GM12874 (cell line): ENCODE measurements at regions not wholly inside any gene's neighbourhood (a gene's known extent, or its start where the extent isn't known, plus 50 kb on each side); places are given as distances from the start of the nearest gene placed in this dataset.

ENCODE experiments used
- TF ChIP-seq, protein P1 (sequence below): IDR thresholded peaks from 2 replicates; pipeline ENCODE4 v1.5.1; 2011; ENCODE audit warnings: low read depth, mild to moderate bottlenecking, control low read depth, low read length, moderate library complexity; ENCODE audit not compliant: insufficient read depth

DNA sequence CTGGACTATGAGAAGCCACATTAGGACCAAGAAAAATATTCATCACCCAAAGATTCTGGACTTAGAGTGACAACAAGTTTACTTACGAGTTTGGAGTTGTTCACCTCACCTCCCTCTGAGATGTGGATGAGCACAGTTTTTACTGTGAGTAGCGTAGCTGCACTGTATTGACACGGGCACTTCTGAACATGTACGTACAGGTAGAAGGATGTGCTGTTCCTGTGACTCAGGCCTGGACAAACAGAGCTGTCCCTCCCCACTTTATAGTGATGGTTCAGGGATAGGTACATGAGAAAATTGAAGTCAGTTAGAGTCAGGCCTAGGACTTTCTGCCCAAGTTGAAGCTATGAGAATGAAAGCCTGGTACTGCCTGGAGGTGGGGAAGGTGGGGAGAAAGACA, 80.9 kb upstream of the DYNC1I1 start:
- TF ChIP-seq, protein P1, sequence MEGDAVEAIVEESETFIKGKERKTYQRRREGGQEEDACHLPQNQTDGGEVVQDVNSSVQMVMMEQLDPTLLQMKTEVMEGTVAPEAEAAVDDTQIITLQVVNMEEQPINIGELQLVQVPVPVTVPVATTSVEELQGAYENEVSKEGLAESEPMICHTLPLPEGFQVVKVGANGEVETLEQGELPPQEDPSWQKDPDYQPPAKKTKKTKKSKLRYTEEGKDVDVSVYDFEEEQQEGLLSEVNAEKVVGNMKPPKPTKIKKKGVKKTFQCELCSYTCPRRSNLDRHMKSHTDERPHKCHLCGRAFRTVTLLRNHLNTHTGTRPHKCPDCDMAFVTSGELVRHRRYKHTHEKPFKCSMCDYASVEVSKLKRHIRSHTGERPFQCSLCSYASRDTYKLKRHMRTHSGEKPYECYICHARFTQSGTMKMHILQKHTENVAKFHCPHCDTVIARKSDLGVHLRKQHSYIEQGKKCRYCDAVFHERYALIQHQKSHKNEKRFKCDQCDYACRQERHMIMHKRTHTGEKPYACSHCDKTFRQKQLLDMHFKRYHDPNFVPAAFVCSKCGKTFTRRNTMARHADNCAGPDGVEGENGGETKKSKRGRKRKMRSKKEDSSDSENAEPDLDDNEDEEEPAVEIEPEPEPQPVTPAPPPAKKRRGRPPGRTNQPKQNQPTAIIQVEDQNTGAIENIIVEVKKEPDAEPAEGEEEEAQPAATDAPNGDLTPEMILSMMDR = no peak

DNA sequence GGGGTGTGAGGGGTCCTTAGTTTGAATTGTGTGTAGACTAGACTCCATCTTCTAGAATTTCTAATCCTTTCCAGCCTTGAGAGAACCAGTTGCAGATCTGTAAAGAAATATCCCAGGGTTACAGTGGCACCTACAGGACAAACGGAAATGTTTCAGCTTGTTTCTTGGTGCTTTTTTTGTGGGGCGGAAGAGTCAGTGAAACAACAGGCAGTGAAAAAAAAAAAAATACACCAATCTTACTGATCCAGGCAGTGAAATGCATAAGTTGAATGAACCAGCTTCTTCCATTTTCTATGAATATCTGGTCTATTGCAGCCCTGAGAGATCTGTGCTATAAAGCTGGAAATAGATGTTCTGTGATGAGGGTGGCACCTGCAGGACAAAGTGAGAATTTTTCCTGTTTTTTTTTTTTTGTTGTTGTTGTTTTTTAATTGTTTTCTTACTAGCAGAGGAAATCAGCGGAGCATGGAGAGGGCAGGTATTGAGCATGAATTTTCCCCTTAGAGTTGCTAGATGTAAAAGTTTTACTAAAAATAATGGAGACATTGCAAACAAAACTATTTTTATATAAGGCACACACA, 81.9 kb upstream of the DYNC1I1 start:
- TF ChIP-seq, protein P1 = no peak; the same call in none of the 2 replicates

DNA sequence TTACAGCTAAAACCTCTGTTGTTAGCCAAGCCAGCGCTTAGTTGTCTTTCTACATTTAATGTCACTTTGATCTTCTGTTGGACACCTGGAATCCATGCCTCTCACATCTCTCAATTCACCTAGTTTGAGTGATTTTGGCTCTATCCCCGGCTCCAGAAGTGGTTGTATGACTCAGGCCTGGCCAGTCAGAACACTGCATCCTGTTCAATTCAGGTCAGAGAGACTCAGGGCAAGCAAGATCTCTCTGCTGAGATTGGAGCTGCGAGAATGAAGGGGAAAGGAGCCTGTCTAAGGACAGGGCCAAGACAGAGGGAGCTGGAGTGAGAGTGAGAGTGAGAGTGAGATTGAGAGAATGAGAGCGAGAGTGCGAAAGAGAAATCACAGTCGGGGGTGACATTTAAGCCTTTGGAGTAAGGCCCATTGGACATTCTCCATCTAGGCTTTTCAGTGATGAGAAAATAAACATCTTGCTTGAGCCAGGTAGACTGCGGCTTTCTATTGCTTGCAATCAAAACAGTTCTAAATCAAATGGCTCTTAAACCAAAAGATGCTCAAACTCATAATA, 83.3 kb upstream of the DYNC1I1 start:
- TF ChIP-seq, protein P1 = no peak

DNA sequence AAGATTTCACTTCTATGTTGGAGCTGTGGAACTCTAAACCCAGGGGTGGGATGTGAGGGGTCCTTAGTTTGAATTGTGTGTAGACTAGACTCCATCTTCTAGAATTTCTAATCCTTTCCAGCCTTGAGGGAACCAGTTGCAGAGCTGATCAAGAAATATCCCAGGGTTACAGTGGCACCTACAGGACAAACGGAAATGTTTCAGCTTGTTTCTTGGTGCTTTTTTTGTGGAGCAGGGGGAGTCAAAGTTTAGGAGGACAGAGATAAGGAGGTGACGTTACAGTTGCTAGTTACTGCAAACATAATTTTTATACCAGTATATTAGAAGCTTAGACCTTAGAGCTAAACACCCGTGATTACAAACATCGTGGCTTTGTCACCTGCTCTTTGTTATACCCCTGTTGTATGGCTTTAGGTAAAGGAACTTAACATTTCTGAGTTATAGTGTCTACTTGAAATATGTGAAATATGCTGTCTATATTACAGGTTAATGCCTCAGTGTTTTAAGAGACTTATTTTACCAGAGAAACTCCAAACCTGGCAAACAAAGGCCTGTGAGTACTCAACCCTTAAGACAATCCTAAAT, 84.5 kb upstream of the DYNC1I1 start:
- TF ChIP-seq, protein P1 = 0 out of 2 replicates have a peak, but pooled peaks have one; percentile 19

DNA sequence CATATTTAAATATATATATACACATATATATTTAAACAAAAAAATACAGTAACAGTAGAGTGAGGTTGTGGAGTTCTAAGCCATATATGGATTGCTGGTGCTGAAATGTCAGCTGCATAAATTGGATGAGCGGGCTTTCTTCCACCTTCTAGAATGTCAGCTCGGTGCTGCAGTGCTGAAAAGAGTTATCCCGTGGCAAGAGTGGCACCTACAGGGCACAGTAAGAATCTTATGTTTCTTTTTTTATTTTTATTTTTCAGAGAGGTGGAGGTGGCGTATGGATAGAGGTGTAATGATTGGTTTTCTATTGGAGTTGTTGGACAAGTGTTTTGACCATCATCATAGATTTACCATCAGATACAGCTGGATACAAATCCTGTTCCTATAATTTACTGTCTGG, 86.2 kb upstream of the DYNC1I1 start:
- TF ChIP-seq, protein P1 = peak; percentile 40; the same call in 1 of the 2 replicates

DNA sequence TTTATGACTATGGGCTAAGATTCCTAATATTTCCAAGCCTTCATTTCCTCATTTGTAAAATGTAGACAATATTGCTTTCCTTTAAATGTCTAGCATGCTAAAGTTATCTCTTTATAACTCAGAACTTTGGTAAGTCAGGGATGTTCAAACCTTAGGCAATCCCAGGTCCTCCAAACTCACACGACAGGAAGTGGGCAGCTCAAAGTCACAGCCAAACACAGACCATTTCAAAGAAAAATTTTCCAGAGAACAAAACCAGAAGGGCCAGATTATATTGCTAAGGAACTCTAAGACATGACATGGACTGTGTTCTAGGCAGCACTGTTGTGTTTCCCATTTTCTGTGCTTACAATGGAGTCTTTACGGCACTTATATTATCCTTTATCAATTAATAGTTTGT, 87.8 kb upstream of the DYNC1I1 start:
- TF ChIP-seq, protein P1 = no peak

DNA sequence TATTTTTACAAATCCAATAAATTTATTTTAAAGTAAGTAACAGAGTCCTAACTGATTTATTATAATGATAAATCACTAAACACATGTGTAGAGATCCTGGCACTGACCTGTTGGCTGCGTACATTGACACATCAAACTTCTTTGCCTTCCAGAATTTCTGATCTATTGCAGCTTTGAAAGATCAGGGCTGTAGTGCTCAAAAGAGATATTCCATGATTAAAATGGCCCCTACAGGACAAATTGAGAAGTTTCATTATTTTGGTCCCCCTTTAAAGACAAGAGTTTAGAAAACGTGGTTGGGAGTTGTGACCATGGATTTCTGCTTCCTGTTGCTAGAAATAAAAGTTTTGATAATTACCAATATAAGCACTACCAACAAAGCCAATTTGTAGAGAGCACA, 87.7 kb upstream of the PDK4 start:
- TF ChIP-seq, protein P1 = peak; percentile 19; the same call in 1 of the 2 replicates
